Upper lobe of left lung (tissue), 6 donors: ENCODE measurements at regions not wholly inside any gene's neighbourhood (a gene's known extent, or its start where the extent isn't known, plus 50 kb on each side); places are given as distances from the start of the nearest gene placed in this dataset.
A peak's percentile ranks its signal among the peaks of the same experiment; 100 is the strongest.

Experiments
- ATAC-seq, 2 donors: fragments of 200-7000 bp; cut with Tn5 transposase; one replicate each; pipeline ENCODE4 v1.9.1; 2022; ENCODE audit warnings: mild to moderate bottlenecking in 2 of 2, moderate library complexity in 2 of 2; ENCODE audit not compliant: low FRiP score in 2 of 2
- DNase-seq, 2 donors: peaks; one replicate each; pipeline ENCODE4 v3.0.0-alpha.2; 2019 to 2020
- H3K27ac ChIP-seq, 4 donors: fragments of 200-600 bp; sonication (generic); one replicate each; pipeline ENCODE4 v1.5.1; 2016 to 2019
- H3K27me3 ChIP-seq, 4 donors: fragments of 200-600 bp; sonication (generic); one replicate each; pipeline ENCODE4 v1.5.1; 2017 to 2019
- H3K36me3 ChIP-seq, 4 donors: fragments of 200-600 bp; sonication (generic); one replicate each; pipeline ENCODE4 v1.5.1; 2016 to 2019
- H3K4me1 ChIP-seq, 4 donors: fragments of 200-600 bp; sonication (generic); one replicate each; pipeline ENCODE4 v1.5.1; 2018 to 2019
- H3K4me3 ChIP-seq, 4 donors: fragments of 200-600 bp; sonication (generic); one replicate each; pipeline ENCODE4 v1.5.1; 2017 to 2019; ENCODE audit warnings: mild to moderate bottlenecking in 2 of 4, moderate library complexity in 1 of 4
- H3K9me3 ChIP-seq, 4 donors: fragments of 200-600 bp; sonication (generic); one replicate each; pipeline ENCODE4 v1.5.1; 2018 to 2019
- EP300 ChIP-seq, 4 donors: sonication (generic); formaldehyde crosslinking; IDR thresholded peaks; one replicate each; pipeline ENCODE4 v1.5.1; 2017; ENCODE audit warnings: antibody characterized with exemption in 4 of 4, control low read depth in 2 of 4
- POLR2A ChIP-seq, 4 donors: fragments of 450-650 bp; IDR thresholded peaks; one replicate each; pipeline ENCODE4 v1.5.1; 2016 to 2017; ENCODE audit warnings: antibody characterized with exemption in 4 of 4, mild to moderate bottlenecking in 2 of 4
- POLR2AphosphoS5 ChIP-seq, 2 donors: sonication (generic); formaldehyde crosslinking; IDR thresholded peaks; one replicate each; pipeline ENCODE4 v1.5.1; 2017; ENCODE audit warnings: antibody characterized with exemption in 2 of 2
- WGBS, 2 donors: methylation state at CpG; one replicate each; pipeline ENCODE4 v1.1.5; 2017 to 2018; 5-methylcytosine and 5-hydroxymethylcytosine counted together
- TF ChIP-seq, protein P1 (sequence below), 6 experiments: fragments of 450-650 bp in 4 of 6; fragments of 200-600 bp in 2 of 6; sonication (generic) in 2 of 6; IDR thresholded peaks; one replicate each; pipeline ENCODE4 v1.5.1; 2016 to 2019; ENCODE audit warnings: antibody characterized with exemption in 6 of 6
- donor health status: DM: no; HTN: no; CAD: no; lungs with moderate emphysema.
- donor health status: DM: no; HTN: yes; CAD: no; lungs with severe emphysema.

DNA sequence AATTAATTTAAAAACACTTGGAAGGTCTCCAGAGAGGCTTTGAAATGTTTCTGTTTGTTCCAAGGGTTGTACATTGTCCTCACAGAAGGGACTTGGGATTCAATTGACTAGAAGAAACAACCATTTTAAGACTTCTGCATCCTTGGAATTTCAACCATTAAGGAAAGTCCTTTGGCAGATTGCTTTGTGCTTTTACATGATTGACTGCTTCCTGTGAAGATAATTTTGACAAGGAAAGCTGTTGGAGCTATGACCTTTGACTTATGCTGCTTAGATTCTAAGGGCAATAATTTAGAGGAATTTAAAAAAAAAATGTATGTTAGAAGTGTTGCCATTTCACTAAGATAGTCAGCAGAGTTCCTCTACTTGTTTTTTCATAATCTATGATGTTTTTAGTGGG lies 483.9 kb upstream of the TBL1XR1 start:
- H3K4me1 ChIP-seq = peaks cover 9 to 16% (median 11%) of the 10 kb centered on the region in 4 donors
- H3K4me3 ChIP-seq = no peak overlapping the region
- H3K36me3 ChIP-seq = no peaks in the 10 kb centered on the region
- no peaks in the 10 kb centered on the region for H3K27me3 ChIP-seq
- no peak for DNase-seq
- no peak for ATAC-seq
- no peaks in the 10 kb centered on the region for H3K9me3 ChIP-seq
- H3K27ac ChIP-seq = no peak overlapping the region
- TF ChIP-seq POLR2A (IDR thresholded peaks at IDR 0.05) = no peak
- no peak for TF ChIP-seq POLR2AphosphoS5 (IDR thresholded peaks at IDR 0.05)
- TF ChIP-seq EP300 (IDR thresholded peaks at IDR 0.05) = no peak
- TF ChIP-seq, protein P1, sequence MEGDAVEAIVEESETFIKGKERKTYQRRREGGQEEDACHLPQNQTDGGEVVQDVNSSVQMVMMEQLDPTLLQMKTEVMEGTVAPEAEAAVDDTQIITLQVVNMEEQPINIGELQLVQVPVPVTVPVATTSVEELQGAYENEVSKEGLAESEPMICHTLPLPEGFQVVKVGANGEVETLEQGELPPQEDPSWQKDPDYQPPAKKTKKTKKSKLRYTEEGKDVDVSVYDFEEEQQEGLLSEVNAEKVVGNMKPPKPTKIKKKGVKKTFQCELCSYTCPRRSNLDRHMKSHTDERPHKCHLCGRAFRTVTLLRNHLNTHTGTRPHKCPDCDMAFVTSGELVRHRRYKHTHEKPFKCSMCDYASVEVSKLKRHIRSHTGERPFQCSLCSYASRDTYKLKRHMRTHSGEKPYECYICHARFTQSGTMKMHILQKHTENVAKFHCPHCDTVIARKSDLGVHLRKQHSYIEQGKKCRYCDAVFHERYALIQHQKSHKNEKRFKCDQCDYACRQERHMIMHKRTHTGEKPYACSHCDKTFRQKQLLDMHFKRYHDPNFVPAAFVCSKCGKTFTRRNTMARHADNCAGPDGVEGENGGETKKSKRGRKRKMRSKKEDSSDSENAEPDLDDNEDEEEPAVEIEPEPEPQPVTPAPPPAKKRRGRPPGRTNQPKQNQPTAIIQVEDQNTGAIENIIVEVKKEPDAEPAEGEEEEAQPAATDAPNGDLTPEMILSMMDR (IDR thresholded peaks at IDR 0.05) = no peak

DNA sequence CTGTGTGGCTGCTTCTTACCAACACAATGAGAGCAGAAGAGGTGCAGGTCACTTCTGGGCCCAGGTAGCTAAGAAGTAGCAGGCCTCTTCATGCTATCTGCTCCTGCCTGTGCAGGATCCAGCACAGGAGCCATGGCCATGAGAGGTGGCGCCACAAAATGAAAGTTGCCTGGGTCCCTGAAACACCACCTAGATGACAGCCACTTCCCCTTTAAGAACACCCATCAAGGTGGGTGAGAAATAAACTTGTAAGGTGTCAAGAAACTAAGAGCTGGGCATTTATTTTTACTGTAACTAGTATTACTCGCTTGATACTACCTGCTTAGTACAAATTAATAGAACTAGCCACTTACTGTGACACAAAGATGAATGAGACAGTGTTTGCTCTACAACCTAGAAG lies 484.6 kb upstream of the TBL1XR1 start:
- no peaks in the 10 kb centered on the region for H3K9me3 ChIP-seq
- DNase-seq (no peak), ATAC-seq (no peak)
- H3K4me3 ChIP-seq = no peak overlapping the region
- 86 to 92% methylated on average over 2 of the region's 2 CpGs for WGBS, 2 donors
- H3K27ac ChIP-seq = no peak overlapping the region
- TF ChIP-seq, protein P1 (IDR thresholded peaks at IDR 0.05) = no peak
- TF ChIP-seq EP300 (IDR thresholded peaks at IDR 0.05) (no peak), POLR2A (IDR thresholded peaks at IDR 0.05) (no peak), POLR2AphosphoS5 (IDR thresholded peaks at IDR 0.05) (no peak)
- peaks cover 6 to 16% (median 11%) of the 10 kb centered on the region in 4 donors for H3K4me1 ChIP-seq
- no peaks in the 10 kb centered on the region for H3K36me3 ChIP-seq
- no peaks in the 10 kb centered on the region for H3K27me3 ChIP-seq

DNA sequence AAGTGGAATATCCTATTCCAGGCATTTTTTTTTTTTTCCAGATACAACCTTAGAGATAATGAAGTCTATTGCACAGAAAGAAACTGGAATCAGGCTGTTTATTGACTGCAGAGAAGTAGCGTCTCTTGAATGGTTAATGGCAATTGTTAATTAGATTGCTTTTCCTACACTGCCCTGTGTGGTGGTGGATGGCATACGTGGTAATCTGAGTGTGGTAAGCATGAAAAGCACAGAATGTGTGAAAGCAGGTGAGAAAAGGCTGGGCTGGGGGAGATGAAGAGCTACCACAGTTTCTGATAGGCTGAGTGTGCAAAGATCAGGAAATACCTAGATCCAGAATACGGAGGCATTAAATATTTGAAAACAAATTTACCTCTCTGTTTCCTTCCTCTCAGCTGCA lies 486.3 kb upstream of the TBL1XR1 start:
- TF ChIP-seq POLR2AphosphoS5 (IDR thresholded peaks at IDR 0.05) = no peak
- no peak for TF ChIP-seq EP300 (IDR thresholded peaks at IDR 0.05)
- TF ChIP-seq, protein P1 (IDR thresholded peaks at IDR 0.05) = no peak
- TF ChIP-seq POLR2A (IDR thresholded peaks at IDR 0.05) = no peak
- no peak overlapping the region for H3K4me3 ChIP-seq
- 71 to 83% methylated on average over 3 of the region's 3 CpGs for WGBS, 2 donors
- DNase-seq = no peak
- no peak overlapping the region for H3K27ac ChIP-seq
- H3K36me3 ChIP-seq = no peaks in the 10 kb centered on the region
- no peaks in the 10 kb centered on the region for H3K27me3 ChIP-seq
- H3K9me3 ChIP-seq = no peaks in the 10 kb centered on the region
- H3K4me1 ChIP-seq = peaks cover 6 to 16% (median 11%) of the 10 kb centered on the region in 4 donors
- no peak for ATAC-seq

DNA sequence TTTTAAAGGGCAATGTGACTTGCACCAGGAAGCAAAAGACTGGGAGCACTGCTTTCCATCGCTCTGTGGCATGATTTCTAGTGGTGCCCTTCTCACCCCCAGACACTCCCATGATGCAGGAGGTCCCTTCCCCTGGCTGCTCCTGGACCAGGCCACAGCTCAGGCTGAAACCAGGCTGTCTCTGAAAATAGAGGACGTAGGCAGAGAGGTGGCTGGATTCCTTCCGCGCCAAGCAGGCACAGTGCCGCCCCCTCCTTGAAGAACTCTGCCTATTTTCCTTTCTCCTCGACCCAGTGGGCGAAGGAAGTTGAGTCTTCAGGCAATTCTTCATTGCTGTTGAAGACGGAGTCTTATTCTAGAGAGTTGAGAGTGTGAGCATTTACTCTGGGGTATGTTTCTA lies 489.4 kb upstream of the TBL1XR1 start:
- Histone ChIP-seq H3K36me3 (no peaks in the 10 kb centered on the region), H3K27ac (no peak overlapping the region), H3K4me3 (no peak overlapping the region), H3K4me1 (peaks cover 0 to 10% (median 4%) of the 10 kb centered on the region in 4 donors), H3K9me3 (no peaks in the 10 kb centered on the region), H3K27me3 (no peaks in the 10 kb centered on the region)
- no peak for TF ChIP-seq POLR2AphosphoS5 (IDR thresholded peaks at IDR 0.05)
- DNase-seq = peak in 1 of 2 donors; percentile 1
- no peak for ATAC-seq
- 93 to 95% methylated on average over 8 of the region's 8 CpGs for WGBS, 2 donors

DNA sequence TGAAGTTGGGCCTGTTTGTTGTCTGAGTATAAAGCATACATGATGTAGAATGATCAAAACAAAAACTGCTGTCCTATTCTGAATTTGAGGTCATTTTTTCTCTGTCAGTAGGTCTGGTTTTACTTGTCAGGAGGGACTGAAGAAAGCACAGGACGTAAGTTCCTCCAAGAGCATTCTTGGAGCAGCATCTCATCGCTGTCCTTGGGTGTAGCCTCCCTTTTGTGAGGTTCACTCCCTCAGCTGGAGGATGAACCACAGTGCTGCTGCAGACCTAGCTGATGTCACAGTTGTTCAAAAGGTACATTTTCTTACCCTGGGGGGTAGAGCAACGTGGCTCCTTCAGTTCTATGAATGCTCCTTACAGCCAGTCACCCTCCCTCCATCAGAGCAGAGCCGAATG lies 490.0 kb upstream of the TBL1XR1 start:
- DNase-seq (no peak), ATAC-seq (peak in 1 of 2 donors; percentile 85)
- H3K27ac ChIP-seq = no peak overlapping the region
- H3K4me1 ChIP-seq = peaks cover 0 to 6% (median 2%) of the 10 kb centered on the region in 4 donors
- H3K4me3 ChIP-seq = no peak overlapping the region
- H3K9me3 ChIP-seq = no peaks in the 10 kb centered on the region
- H3K36me3 ChIP-seq = no peaks in the 10 kb centered on the region
- WGBS, 2 donors = 91 to 96% methylated on average over 3 to 4 of the region's 4 CpGs
- no peak for TF ChIP-seq EP300 (IDR thresholded peaks at IDR 0.05)
- H3K27me3 ChIP-seq = no peaks in the 10 kb centered on the region

DNA sequence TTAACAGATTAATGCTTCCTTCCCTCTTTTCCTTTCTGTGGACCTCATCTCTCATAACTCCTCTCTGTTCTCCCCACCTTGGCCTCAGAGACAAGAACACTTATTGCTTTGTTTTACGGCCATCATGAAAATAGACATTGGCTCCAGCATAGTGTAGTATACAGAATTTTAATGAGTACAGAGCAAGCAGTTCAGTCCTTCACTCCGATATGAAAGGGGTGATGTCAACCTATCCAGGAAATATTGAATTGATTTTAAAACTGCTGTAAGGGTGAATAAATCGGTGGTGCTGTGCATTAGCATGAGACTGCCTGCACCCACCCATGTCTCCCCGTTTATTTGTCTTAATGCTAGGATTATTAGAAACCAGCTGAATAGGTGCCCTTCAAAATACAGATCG lies 490.9 kb upstream of the TBL1XR1 start:
- no peaks in the 10 kb centered on the region for H3K4me1 ChIP-seq
- TF ChIP-seq, protein P1 (IDR thresholded peaks at IDR 0.05) = no peak
- TF ChIP-seq POLR2A (IDR thresholded peaks at IDR 0.05) = no peak
- TF ChIP-seq POLR2AphosphoS5 (IDR thresholded peaks at IDR 0.05) = no peak
- TF ChIP-seq EP300 (IDR thresholded peaks at IDR 0.05) = no peak
- no peak overlapping the region for H3K27ac ChIP-seq
- no peaks in the 10 kb centered on the region for H3K9me3 ChIP-seq
- ATAC-seq (no peak), DNase-seq (no peak)
- 95 to 99% methylated on average over 5 of the region's 5 CpGs for WGBS, 2 donors
- H3K4me3 ChIP-seq = no peak overlapping the region
- H3K36me3 ChIP-seq = no peaks in the 10 kb centered on the region
- H3K27me3 ChIP-seq = no peaks in the 10 kb centered on the region
